K562 (cell line): ENCODE measurements at regions not wholly inside any gene's neighbourhood (a gene's known extent, or its start where the extent isn't known, plus 50 kb on each side); places are given as distances from the start of the nearest gene placed in this dataset.

Experiments used
- FOS ChIP-seq: IDR thresholded peaks from 3 replicates; pipeline ENCODE4 v1.6.1; 2011; ENCODE audit not compliant: insufficient read length; ENCODE audit errors: extremely low read depth
- GABPA ChIP-seq: fragments of 200-800 bp; sonication (Bioruptor generic); conservative IDR thresholded peaks from 2 replicates; pipeline ENCODE4 v1.6.1; 2016; ENCODE audit warnings: low read depth, missing genetic modification characterization, missing compliant biosample characterization
- KLF10 ChIP-seq: fragments of 250-450 bp; sonication (Bioruptor Pico); IDR thresholded peaks from 2 replicates; pipeline ENCODE4 v1.6.1; 2021; ENCODE audit warnings: matching md5 sums
- MCM2 ChIP-seq: fragments of 450-650 bp; IDR thresholded peaks from 2 replicates; pipeline ENCODE4 v1.6.1; 2017; ENCODE audit warnings: low read depth, mild to moderate bottlenecking
- POLR2A ChIP-seq: fragments of 450-650 bp; conservative IDR thresholded peaks from 2 replicates; pipeline ENCODE4 v1.6.1; 2016
- POLR2AphosphoS5 ChIP-seq: IDR thresholded peaks from 2 replicates; pipeline ENCODE4 v1.6.1; 2011; ENCODE audit warnings: mild to moderate bottlenecking, low read depth, low read length, moderate library complexity; ENCODE audit not compliant: control insufficient read depth, insufficient read depth
- RBBP5 ChIP-seq: fragments of 200-600 bp; sonication (generic); IDR thresholded peaks from 2 replicates; pipeline ENCODE4 v1.6.1; 2012; ENCODE audit warnings: borderline replicate concordance, mild to moderate bottlenecking, low read length, control low read depth, inconsistent platforms; ENCODE audit not compliant: insufficient read depth, poor library complexity, severe bottlenecking
- TAL1 ChIP-seq: fragments of 450-650 bp; IDR thresholded peaks from 2 replicates; pipeline ENCODE4 v1.6.1; 2016; ENCODE audit warnings: mild to moderate bottlenecking
- TF ChIP-seq, protein P1 (sequence below): sonication (generic); formaldehyde crosslinking; IDR thresholded peaks from 2 replicates; pipeline ENCODE4 v1.9.0; 2022; ENCODE audit warnings: mild to moderate bottlenecking, missing genetic modification reagents
- TF ChIP-seq, protein P2 (sequence below), 3 experiments: IDR thresholded peaks in 2 of 3; conservative IDR thresholded peaks in 1 of 3; 2 replicates each; pipeline ENCODE4 v1.5.1; 2011 to 2012; ENCODE audit warnings: low read length in 3 of 3, mild to moderate bottlenecking in 3 of 3, control low read depth in 2 of 3, improper control_type of control experiment in 1 of 3, inconsistent platforms in 1 of 3, low read depth in 1 of 3, mixed read lengths in 1 of 3, moderate library complexity in 1 of 3; ENCODE audit not compliant: insufficient read depth in 2 of 3
- TF ChIP-seq, protein P3 (sequence below): sonication (generic); formaldehyde crosslinking; IDR thresholded peaks from 2 replicates; pipeline ENCODE4 v1.8.1; 2023; ENCODE audit warnings: mild to moderate bottlenecking, missing genetic modification reagents, moderate library complexity
- TF ChIP-seq, protein P4 (sequence below): sonication (generic); formaldehyde crosslinking; IDR thresholded peaks from 2 replicates; pipeline ENCODE4 v1.8.1; 2023; ENCODE audit warnings: mild to moderate bottlenecking, missing genetic modification reagents

DNA sequence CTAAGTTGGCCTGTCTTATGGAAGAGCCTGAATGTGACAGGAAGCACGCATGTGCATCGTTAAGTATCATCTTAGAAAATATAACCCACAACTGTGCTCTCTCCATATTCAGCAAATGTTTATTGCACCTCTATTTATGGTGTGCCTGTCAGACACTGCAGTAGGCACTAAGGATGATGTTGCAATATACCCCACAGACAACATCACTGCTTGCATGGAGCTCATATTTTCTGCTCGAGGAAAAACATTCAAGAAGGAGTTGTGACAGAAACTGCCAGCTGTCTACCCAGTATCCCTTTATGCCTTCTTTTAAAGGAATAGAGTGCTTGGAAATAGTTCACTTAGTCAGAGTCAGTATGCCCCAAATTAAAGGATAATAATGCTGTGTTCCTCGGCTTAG is 132.3 kb upstream of the RBFOX1 start:
- TF ChIP-seq, protein P1, sequence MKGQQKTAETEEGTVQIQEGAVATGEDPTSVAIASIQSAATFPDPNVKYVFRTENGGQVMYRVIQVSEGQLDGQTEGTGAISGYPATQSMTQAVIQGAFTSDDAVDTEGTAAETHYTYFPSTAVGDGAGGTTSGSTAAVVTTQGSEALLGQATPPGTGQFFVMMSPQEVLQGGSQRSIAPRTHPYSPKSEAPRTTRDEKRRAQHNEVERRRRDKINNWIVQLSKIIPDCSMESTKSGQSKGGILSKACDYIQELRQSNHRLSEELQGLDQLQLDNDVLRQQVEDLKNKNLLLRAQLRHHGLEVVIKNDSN (CRISPR knock-in tag) = no peak
- TF ChIP-seq RBBP5 (no peak), FOS (no peak), POLR2A (no peak), TAL1 (no peak), GABPA (tag) (no peak), KLF10 (CRISPR knock-in tag) (no peak), MCM2 (no peak), POLR2AphosphoS5 (no peak)
- TF ChIP-seq, protein P2, sequence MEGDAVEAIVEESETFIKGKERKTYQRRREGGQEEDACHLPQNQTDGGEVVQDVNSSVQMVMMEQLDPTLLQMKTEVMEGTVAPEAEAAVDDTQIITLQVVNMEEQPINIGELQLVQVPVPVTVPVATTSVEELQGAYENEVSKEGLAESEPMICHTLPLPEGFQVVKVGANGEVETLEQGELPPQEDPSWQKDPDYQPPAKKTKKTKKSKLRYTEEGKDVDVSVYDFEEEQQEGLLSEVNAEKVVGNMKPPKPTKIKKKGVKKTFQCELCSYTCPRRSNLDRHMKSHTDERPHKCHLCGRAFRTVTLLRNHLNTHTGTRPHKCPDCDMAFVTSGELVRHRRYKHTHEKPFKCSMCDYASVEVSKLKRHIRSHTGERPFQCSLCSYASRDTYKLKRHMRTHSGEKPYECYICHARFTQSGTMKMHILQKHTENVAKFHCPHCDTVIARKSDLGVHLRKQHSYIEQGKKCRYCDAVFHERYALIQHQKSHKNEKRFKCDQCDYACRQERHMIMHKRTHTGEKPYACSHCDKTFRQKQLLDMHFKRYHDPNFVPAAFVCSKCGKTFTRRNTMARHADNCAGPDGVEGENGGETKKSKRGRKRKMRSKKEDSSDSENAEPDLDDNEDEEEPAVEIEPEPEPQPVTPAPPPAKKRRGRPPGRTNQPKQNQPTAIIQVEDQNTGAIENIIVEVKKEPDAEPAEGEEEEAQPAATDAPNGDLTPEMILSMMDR (IDR thresholded peaks at IDR 0.05 in 2 of 3, conservative IDR thresholded peaks at IDR 0.05 in 1 of 3; ENCODE audit: insufficient read depth in 2 of 3, low read depth in 1 of 3, low read length in 3 of 3) = no peak
- TF ChIP-seq, protein P3, sequence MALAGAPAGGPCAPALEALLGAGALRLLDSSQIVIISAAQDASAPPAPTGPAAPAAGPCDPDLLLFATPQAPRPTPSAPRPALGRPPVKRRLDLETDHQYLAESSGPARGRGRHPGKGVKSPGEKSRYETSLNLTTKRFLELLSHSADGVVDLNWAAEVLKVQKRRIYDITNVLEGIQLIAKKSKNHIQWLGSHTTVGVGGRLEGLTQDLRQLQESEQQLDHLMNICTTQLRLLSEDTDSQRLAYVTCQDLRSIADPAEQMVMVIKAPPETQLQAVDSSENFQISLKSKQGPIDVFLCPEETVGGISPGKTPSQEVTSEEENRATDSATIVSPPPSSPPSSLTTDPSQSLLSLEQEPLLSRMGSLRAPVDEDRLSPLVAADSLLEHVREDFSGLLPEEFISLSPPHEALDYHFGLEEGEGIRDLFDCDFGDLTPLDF (CRISPR knock-in tag) = no peak
- TF ChIP-seq, protein P4, sequence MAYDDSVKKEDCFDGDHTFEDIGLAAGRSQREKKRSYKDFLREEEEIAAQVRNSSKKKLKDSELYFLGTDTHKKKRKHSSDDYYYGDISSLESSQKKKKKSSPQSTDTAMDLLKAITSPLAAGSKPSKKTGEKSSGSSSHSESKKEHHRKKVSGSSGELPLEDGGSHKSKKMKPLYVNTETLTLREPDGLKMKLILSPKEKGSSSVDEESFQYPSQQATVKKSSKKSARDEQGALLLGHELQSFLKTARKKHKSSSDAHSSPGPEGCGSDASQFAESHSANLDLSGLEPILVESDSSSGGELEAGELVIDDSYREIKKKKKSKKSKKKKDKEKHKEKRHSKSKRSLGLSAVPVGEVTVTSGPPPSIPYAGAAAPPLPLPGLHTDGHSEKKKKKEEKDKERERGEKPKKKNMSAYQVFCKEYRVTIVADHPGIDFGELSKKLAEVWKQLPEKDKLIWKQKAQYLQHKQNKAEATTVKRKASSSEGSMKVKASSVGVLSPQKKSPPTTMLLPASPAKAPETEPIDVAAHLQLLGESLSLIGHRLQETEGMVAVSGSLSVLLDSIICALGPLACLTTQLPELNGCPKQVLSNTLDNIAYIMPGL (CRISPR knock-in tag) = no peak
